HG02610 (cell line): ENCODE measurements at regions not wholly inside any gene's neighbourhood (a gene's known extent, or its start where the extent isn't known, plus 50 kb on each side); places are given as distances from the start of the nearest gene placed in this dataset.

Experiments
- ATAC-seq: cut with Tn5 transposase; IDR thresholded peaks from one replicate; pipeline ENCODE4 v1.9.1; 2021; ENCODE audit warnings: mild to moderate bottlenecking, moderate library complexity; ENCODE audit not compliant: unreplicated experiment

DNA sequence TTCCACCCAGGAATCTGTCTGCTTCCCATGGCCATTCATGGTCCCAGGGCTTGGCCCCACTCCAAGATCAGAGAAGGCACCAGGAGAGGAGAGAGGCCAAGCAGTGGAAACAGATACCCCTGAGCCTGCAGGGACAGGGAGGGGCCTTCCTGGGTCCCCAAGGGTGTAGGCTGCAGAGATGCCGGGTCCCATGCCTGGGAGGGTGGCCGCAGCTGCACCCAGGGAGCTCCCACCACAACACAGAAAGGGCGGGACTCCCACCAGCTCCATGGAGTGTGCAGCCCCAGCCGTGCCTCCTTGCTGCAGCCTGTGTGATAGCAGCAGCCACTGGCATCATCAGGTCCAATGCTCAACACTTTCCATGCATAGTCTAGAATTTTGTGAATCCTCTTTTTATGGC is 331.5 kb downstream of the UACA start:
- ATAC-seq, result no peak

DNA sequence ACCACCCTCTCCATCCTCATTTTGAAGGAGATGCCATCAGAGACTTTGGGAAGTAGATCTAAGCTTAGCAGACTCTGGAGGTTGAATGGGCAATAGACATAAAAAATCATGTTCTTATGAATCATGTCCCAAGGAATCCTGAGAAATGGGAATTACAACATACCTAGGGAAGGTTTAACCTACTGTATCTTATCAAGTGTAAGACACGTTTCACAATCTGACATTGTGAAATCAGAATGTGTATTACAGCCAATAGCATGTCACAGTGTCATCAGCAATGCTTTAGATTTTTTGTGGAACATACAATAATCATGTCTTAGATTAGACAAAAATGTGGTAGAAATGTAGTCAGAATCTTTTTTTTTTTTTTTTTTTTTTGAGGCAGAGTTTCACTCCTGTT is 332.4 kb upstream of the TLE3 start:
- ATAC-seq, result no peak

DNA sequence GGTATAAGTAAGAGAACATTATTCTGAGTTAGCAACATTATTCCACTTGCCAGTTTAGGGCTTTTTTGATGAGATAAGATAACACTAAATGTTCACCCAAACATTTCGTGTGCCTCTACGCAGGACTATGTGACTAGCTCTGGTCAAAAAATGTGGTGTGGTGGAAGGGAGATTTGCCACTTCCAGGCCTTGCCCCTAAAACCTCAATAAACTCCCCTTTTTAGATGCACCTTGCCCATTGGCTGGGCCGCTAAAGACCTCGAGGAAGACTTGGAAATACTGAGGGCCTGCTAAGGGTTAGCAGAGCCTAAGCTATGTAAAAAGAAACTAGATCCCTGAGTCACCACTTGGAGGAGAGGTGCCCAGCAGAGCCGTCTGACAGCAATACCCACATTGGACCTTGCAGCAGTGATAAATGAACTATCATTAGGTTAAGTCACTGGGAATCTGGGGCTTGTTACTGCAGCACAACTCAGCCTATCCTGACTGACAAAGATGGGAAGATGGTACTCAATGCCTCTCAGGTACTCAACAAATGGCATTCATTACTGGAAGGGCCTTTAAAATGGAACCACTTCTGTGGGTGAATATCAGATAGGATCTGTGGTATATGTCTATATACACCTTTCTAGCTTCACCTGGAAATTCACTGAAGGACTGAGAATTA is 331.5 kb upstream of the TLE3 start:
- no peak for ATAC-seq

DNA sequence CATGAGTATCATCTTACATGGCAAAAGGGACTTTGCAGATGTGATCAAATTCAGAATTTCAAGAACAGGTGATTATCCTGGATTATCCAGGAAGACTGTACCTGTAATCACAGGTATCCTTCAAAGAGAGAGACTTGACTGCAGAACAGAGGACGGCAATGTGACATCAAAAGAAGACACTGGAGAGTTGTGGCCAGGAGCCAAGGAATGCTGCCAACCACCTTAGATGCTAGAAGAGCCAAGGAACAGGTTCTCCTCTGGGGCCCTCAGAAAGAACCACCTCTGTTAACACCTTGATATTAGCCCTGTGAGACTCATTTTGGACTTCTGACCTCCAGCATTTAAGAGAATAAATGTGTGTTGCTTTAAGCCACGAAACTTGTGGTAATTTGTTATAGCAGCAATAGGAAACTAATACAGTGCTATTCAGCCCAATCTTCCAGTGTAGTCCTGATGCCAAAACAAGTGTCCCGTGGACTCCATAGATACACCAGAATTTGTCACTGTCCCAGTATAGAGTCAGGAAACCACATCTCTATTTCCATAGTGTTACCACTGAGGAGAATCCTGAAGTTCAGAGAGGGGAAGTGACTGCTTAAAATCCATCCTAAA is 330.6 kb upstream of the TLE3 start:
- ATAC-seq, result no peak

DNA sequence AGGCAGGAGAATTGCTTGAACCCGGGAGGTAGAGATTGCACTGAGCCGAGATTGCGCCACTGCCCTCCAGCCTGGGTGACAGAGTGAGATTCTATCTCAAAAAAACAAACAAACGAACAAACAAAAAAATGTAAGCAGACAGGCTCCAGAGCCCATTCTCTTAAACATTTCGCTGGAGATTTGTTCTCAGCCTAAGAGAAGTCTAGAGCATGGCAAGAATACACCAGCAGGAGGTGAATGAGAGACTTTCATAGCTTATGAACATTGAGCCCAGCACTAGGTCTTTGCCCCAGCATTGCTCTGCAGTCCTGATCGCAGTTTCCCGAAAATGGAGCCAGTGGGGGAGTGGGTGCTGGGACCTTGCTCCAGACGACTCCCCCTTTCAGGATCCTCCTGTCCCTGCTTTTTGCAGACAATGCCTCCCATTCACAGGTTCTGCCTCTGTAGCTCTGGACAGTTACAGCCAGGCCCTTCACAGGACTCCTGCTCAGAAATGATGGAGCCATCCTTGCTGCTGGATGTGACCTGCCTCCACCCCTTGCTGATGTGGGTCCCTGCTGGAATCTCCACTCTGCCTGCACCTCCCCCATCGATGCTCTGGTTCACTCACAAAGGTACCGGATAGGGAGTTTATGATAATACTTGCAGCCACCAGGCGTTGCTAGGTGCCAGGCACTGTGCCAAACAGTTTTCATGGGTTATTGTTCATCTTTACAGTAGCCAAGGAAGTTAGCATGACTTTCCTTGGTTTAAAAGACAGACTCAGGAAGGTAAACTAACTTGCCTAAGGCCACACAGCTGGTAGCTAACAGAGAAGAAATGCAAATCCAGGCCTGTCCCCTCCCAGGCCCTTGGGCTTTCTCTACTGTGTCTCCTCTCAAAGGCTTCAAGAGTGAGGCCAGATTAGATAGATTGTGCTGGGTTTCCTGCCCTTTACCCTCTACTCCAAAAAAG is 329.7 kb upstream of the TLE3 start:
- ATAC-seq, result no peak

DNA sequence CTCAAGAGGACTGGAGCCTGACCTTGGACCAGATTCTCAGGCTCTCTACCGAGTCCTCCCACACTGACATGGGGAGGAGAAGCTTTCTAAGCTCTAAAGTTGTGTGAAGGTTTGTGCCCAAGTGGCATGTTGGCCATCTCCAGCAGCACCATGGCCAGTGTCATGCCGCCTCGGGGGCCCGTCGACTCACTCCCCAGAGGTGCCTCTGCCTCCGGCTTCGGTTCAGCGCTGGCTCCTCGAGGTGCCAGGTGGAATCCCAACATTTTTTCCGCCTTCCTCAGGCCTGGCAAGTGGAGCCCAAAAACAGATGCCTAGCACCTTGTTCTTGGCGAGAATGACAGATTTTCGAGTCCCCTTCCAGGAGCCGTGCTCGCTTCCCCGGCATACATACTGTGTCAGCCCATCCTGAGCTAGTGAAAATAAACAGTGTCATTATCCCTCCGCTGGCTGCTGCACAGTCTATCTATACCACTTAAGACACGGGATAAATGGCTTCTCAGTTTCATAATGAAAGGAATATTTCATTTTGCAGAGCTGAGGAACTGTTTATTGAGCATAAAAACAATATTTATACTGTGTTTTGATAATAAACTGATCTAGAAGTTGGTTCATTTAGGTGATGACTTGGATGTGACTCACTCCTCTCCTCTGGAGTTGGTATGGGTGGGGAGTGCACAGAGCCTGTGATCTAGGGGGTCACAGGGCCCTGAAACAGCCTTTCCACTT is 328.5 kb upstream of the TLE3 start:
- no peak for ATAC-seq

DNA sequence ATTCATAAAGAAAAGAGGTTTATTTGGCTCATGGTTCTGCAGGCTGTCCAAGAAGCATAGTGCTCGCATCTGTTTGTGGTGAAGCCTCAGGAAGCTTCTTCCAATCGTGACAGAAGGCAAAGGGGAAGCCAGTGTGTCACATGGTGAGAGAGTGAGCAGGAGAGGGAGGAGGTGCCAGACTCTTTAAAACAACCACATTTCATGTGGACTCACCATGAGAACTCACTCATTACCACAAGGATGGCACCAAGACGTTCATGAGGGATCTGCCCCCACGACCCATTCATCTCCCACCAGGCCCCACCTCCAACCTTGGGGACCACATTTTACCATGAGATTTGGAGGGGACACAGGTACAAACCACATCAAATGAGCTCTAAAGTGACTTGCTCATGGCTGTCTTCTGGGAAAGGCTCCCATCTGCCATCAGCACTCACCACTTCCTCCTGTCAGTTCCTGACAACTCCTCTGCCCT is 327.3 kb upstream of the TLE3 start:
- ATAC-seq, result no peak

DNA sequence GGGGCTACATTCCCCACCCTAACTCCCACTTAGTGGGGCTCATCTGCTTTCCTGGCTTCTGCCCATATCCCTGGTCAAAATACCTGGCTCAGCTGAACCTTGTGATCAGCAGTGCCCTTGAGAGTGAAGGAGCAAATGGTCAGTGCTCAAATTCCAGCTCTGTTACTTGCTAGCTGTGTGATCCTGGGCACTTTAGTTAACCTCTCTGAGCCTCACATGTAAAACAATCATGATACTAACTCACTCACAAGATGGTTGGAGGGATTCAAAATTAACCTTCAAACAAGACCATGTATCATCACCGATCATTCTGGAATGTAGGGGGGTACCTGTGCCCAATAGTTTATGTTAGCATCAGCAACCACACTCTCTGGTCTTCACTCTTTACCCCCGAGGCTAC is 325.6 kb upstream of the TLE3 start:
- no peak for ATAC-seq

DNA sequence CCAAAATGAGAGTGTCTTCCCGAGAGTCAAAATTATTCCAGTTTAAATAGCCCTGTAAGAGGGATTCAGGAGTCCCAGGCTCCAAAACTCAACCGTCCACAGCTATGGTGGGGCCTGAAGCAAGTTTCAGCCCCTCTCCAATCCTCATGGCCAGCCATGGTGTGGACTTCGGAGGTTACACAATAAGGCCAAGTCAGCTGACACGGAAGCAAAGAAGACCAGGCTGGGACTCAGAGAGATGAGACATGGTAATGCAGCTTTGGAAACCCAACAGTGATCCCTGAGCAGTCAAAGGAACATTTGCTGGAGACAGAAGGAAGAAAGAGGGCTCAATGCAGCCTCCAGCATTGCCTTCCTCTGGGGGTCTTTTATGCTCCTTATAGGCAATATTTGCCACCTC is 324.6 kb upstream of the TLE3 start:
- no peak for ATAC-seq

DNA sequence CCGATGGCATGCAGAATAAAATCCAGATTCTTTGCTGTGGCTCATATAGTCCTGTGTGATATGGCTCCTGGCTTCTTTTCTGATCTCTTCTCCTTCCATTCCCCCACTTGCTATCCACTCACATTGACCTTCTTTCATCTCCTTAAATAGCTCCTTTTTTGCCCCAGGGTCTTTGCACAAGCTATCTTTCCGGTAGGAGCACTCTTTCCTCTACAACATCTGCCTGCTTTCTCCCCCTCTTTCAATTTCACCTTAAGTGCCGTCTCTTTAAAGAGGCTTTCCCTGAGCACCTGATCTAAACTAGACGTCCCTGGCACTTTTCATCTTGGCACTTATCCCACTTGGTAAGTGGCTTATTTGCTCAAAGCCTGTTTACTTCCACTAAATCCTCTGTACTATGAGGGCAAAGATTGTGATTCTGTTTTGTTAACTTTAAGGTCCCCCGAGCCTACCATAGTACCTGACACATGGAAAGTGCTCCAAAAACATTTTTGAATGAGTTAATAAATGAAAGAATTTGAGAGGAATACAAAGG is 323.3 kb upstream of the TLE3 start:
- ATAC-seq, result no peak

DNA sequence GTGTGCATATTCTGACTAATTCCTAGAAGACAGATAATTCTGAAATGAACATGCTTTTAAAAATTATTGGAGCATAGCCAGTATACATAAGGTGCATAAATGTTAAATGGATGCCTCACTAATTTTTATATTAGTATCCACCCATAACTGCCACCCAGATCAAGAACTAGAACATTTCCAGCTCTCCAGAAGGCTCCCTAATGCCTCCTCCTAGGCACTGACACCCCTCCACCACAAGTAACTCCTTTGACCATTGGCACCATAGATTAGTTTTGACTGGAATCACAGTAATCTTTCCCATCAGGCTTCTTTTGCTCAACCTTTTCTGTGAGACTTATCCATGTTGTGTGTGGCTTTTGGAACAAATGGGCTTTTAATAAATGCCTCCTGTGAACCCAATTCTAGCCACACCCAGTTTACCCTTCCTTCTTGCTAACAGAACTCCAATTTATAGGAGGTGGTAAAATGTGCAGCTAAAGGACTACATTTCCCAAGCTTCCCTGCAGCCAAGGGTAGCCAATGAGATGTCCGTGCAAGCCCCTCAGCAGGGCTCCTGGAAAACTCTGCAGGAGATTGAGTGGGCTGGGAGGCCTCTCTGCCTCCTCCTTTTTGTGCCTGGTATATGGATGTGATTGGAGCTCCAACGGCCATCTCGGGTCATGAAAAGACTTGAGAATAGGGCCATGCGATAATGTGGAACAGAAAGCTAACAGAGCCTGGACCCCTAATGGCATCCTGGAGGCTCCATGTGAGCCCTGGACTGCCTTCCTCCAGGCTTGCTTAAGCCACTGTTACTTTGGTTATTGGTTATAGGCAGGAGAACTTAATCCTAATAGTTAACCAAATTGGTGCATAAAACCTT is 322.6 kb upstream of the TLE3 start:
- no peak for ATAC-seq

DNA sequence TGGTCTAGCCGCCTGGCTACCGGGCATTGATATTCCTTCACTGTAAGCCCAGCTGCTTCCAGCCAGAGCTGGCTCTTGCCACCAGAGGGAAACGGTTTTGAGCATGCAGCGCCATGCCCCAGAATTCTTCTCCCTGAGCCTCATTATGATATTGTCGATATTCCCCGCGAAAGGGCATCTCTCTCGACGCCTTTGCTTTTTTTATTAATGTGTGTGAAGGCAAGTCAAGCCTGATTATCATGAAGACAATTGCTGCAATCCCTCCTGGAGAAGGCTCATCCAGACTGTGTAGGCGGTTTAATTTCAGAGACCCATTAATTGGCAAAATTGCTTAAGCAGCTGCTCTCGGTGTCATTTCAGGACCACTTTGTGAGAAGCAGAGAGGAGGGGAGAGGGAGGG is 321.2 kb upstream of the TLE3 start:
- no peak for ATAC-seq

DNA sequence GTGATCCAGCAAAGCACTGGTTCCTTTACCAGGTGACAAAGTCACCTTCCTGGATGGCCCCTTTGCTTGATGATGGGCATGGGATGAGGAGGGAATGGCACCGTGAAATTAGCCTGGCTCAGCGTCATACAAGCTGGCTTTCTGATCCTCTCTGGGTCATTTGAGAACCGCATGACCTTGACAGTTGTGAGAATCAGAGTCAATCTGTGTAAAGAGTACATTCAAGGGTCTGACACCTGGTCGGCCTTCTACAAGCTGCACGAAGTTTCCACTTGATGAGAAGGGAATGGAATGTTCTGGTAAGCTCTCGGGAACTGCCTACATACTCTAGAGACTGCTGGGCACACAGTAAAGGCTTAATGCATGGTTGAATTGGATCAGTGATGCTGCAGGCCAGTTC is 319.8 kb upstream of the TLE3 start:
- ATAC-seq, result no peak

DNA sequence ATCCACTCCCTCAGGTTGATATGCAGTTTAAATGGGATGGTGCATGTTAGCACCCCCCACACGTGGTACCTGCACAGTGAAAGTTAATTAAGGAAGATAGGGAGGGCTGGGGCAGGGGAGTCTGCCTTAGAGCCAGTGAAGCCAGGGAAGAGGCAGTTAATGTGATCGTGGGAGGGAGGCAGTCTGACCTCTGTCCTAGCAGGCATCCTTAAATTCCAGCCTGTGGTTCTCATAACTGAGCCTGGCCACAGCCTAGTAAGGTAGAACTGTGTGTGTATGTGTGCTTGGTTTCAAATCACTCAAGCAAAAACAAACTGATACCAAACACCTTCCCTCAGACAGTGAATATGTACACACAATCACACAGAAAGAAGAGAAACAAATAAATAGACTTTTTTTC is 319.1 kb upstream of the TLE3 start:
- no peak for ATAC-seq

DNA sequence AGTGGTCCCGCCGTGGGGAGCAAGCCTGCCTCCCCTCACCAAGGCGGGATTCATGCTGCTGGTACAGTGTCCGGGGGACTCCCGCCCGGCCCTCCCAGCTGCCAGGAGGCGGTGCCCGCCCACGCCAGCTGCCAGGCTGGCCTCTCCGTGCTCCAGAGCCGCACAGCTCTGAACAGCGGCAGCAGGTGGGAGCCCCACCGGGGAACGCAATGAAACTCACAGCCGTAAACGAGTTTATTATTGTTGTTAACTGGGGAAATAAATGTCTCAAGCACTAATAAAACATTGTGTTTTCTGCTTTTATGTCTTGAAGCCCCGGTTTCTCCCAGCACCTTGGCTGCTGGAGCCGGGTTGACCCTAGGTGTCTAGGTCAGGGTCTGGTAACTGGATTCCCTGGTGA is 317.7 kb upstream of the TLE3 start:
- ATAC-seq, result no peak

DNA sequence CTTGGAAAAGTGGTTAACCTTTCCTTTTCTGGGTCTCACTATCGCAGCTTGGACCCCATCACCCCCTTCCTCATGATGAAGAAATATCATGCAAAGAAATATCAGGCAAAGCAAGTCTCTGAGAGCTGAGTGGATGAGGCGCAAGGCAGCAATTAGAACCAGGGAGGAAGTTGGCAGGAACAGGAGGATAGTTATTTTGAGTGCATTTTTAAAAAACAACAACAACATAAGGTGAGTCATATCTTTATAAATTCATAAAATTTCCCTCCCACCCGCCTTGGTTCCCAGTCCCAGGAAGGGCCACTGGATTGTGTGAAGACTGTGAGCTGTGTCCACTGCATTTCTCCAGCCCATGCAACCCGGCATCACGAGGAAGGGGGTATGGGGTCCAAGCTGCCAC is 316.9 kb upstream of the TLE3 start:
- ATAC-seq, result no peak

DNA sequence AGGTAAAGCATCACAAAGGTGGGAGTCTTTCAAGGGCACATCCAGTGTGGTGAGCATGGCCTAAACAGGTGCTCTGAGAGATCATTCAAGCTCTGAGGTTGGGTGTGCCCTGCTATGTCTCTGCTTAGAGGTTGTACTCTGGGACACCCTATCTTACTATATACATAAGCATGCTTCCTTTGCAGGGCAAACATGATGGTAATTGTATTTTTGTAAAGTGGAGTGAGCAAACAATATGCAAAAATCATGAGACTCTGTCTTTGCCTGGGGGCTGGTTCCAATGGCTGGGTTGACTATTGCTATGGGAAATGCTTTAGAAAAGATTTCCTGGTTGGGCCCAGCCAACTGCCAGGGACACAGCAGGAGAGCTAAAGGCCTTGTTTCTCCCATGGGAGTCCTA is 315.1 kb upstream of the TLE3 start:
- no peak for ATAC-seq

DNA sequence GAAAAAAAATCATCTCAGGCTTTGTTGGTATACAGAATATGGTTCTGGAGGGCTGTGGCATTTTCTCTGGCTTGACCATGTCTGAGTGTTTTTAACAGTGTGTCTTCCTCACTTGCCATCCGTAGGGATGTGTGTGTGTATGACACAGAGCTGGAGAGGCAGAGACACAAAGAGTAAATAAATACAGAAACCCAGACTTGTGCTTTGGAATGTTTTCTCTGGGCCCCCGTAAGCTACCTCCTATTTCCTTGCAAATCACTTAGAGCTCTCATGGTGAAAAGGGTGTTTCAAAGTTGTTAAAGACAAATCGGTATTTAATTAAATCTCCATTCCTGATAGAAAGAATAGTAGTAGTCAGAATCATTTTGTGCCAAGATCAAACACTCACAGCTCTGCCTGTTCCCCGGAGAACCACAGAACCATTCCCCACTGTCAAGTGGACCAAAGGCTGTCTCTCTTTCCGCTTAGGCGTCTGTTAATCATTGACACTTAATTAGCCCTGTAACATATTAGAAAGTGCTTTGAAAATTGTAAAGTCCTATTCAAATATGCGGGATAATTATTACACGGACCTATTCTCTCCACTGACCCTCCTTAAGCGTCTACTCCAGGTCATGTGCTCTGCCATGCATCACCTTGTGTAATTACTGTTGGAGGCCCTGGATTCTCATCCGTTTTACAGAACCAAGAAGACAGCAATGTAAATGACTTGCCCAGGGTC is 313.6 kb upstream of the TLE3 start:
- ATAC-seq, result no peak

DNA sequence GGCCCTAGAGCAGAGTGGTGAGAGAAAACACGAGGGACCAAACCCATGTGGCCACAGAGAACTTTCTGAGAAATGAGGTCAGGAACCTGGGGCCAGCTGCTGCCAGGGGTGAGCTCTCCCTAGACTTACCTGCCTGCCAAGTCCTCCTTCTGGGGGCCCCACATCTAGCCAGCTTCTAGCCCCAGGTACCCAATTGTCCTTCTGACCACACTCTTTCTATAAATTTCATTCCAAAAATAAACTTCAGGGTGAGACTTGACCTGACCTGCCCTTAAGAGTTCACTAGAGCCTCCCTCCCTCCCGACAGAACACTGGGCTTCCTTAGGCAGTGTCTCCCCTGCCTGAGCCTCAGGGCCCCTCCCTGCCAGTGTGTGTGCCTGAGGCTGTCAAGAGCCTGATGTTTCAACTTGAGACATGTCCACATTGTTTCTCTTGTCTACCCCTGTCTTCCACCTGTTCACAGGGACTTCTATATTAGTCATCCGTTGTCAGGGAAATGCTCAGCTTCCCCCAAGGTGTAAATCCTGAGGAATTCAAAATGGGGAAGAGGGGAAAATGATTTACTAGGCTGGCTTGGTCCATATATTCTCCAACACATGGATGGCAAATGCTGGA is 312.8 kb upstream of the TLE3 start:
- ATAC-seq, result no peak
